GM19238 (cell line): ENCODE measurements at regions not wholly inside any gene's neighbourhood (a gene's known extent, or its start where the extent isn't known, plus 50 kb on each side); places are given as distances from the start of the nearest gene placed in this dataset.

Experiments used
- DNase-seq: peaks from one replicate; pipeline ENCODE4 v3.0.0; 2011; ENCODE audit warnings: low spot score; ENCODE audit not compliant: insufficient read length

DNA sequence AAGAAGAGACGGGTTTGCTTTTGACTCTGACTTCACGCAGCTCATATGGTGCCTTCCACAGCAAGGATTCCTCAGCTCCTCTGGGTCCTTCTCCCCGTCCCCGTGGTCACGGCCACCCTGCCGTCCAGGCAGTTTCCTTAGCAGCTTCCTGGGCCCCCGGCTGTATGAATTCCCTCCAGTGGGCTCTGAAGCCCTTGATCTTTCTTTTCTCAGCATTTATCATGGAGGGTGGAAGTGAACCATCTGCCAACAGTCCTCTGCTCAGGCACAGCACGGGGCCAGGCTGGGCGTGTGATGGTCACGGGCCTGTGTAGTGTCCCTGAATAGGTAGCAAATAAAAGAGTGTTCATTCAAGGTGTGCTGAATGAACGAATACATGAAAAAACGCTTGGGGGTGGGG is 782.4 kb downstream of the BRD1 start:
- DNase-seq, result no peak

- DNase-seq, result no peak
Measured at GRCh38 chr22:49044776-49045175, 782.9 kb downstream of the BRD1 start.

DNA sequence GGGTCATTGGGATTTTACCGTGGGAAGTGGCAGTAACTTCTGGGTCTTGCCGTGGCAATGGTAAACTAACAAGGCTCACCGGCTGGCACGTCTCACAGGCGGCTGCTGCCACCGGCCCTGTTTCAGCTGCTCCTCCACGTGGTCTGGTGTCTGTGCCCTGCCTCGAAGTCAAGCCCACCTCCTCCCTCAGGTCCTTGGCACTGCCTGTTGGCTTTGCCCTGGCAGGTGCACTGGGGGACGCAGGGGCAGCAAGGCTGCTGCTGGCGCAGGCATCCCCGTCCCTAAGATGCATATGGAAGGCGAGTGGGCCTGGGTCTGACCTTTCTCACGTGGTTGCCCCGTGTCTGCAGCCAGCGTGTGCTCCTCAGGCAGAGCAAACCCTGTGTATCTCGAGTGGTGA is 783.6 kb downstream of the BRD1 start:
- no peak for DNase-seq

DNA sequence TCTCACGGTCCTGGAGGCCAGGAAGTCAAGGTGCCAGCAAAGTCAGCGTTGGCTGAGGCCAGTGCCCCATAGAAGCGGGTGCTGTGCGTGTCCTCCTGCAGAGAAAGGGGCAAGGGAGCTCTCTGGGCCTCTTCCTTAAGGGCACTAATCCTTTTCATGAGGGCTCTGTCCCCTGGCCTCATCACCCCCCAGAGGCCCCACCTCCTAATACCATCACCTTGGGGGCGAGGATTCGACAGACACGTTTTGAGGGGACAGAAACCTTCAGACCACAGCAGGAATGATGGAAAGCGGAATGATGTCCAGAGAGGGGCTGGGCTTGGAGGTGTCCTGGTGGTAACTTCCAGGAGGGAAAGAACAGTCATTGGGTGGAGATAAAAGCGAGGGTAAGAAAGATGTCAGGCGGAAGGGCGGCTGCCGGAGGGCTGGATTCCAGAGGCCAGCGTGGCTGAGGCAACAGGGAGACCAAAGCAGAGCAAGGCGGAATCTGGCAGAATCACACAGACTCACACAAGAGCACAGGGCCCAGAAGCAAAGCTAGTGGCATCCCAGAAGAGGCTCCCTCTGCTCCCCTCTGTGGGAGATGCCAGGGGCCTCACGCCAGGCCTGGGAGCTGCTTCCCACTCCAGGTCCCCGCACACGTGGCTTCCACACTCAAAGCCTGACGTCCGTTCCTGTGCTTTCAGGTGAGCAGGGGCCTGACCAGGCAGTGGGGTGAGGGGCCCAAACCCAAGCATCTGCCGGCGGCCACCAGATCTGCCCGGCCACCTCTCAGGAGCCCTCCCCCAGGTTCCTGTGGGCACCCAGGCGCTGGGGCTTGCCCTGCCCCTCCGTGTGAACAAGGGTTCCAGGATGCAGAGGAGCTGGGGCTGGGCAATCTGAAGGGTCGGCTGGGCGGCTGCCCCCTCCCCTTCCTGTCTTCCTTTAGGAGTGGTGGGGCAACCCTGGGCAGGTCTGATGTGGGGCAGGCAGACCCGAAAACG is 784.5 kb downstream of the BRD1 start:
- no peak for DNase-seq

GRCh38 chr22:49042066-49042465 is 785.6 kb downstream of the BRD1 start:
- no peak for DNase-seq

DNA sequence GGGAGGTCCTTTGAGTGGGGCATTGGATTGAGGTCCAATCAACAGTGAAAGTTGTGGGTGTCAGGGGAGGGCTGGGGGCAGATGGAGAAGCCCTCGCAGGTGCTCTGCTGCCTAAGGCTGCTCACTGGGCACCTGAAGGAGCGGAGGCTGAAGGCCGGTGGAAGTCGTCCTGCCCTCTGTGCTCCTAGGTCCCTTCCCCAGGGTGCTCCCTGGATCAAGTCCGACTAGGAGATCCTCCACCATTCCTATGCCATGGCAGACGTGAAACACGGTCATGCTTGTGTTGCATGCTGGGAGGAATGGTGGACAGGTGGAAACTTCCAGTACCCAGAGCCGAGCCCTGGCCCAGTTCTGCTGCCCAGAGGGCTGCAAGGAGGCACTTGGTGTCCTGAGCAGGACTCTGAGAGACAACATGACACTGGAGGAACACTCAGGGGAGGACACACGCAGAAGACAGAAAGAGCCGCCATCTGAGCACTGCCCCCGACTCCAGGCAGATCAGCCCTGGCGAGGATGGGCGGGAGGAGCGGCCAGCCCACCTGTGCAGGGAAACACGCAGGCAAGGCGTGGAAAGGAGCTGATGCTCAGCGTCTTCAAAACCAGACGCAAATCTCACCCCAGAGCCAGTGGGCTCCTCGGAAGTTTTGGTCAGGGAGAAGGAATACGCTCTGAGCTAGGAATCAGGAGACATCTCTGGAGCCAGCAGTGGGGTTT is 786.8 kb downstream of the BRD1 start:
- DNase-seq, result no peak

DNA sequence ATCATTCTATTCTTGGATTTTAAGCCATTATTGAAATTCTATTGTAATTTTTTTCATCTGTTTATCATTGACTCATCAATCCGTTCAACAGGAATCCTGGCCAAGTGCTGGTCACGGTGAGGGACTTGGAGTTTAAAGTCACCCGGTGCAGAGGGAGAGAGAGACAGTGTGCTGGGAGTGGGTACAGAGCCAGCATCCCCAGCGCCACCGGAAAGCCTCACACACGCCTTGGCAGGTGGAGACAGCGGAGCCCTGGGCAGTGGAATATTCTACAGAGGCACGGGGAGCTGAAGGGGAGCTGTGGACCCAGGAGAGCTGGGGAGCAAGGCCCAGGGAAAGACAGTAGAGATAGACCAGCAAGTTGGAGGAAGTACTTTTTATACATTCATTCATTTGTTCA is 787.6 kb downstream of the BRD1 start:
- DNase-seq, result no peak

- DNase-seq, result no peak
Measured at GRCh38 chr22:49039625-49040024, 788.0 kb downstream of the BRD1 start.

DNA sequence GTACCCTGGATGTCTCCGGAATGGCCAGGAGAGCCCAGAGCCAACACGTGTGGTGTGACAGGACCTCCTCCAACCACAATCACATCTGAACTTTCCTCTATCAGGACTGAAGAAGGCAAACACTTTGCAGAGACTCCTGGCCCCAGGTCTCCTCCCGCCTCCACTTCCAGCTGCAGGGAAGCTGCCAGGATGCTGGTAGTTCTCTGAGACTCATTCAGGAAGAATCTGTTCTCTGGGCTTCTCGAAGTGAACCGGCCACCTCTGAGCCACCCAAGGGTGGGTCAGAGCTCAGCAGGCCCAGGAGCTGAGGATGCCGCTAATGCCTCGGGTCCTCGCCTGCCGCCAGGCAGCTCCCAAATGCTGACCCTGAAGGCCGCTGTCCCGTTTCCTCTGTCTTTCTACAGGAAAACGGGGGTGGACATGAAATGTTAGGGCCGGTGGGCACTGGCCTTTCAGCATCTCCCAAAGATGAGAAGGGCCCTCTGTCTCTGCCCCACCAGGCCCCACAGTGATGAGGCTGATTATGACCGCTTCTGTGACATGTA is 789.9 kb downstream of the BRD1 start:
- no peak for DNase-seq

- DNase-seq, result no peak
Measured at GRCh38 chr22:49036513-49036912, 791.2 kb downstream of the BRD1 start.

GRCh38 chr22:49035818-49036457 is 791.7 kb downstream of the BRD1 start:
- no peak for DNase-seq

DNA sequence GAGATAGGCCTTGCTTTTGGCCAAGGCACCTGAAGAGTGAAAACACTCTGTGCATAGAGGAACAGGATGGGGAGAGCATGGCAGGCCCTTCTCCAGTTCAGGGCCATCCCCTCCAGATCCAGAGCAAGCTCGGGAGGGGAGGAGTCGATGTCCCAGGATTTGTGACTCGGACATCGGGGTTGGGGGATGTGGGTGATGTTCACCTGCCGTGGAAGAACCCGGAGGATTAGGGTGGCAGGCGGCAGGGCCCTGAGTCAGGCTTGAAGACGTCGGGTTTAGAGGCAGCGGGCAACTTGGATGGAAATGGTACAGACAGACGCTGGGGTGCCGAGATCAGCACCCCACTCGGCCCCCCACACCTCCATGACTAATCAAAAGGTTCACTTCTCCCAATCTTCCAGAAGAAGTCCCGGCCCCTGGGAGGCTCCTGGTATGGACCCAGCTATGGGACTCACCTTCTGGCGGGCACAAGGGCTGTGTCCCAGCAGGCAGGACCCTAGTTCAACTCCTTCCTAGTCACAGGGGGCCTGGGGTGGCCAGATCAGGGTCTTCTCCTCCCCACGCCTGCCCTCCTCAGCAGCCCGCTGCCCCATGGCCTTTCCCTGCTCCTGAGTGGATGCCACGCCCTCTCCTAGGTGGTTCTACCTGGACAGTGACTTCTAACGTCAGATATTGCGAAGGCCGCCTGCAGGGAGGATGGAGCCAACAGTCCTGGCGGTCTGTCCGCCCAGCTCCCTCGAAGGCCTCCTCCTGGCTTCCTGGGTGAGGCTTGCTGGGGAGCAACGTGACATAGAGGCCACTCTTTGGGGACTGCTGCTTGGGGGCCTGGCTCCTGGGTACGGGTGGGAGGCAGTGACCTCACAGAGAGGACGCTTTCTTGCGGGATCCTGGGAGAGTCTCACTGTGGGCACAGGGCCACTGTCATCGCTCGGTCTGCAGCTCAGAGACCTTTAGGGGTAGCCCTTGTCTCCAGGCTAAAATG is 792.5 kb downstream of the BRD1 start:
- DNase-seq, result no peak

GRCh38 chr22:49033616-49034015 is 794.1 kb downstream of the BRD1 start:
- DNase-seq, result no peak

GRCh38 chr22:49032821-49033220 is 794.9 kb downstream of the BRD1 start:
- DNase-seq, result no peak

- no peak for DNase-seq
Measured at GRCh38 chr22:49031746-49032330, 795.8 kb downstream of the BRD1 start.

GRCh38 chr22:49028111-49028510 is 799.6 kb downstream of the BRD1 start:
- DNase-seq, result no peak

DNA sequence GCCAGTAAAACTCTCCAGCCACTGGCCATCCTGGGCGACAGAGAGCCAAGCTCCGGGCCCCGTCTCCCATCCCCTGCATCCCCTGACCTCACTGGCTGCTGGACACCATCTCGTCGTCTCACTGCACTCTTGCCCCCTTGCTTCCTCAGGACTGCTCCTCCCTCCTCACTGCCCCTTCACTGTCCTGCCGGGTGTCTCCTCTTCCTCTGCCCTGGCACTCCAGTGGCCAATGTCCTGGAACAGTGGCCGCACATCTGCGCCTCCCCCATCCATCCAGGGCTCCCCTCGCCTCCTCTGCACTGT is 800.4 kb downstream of the BRD1 start:
- no peak for DNase-seq

DNA sequence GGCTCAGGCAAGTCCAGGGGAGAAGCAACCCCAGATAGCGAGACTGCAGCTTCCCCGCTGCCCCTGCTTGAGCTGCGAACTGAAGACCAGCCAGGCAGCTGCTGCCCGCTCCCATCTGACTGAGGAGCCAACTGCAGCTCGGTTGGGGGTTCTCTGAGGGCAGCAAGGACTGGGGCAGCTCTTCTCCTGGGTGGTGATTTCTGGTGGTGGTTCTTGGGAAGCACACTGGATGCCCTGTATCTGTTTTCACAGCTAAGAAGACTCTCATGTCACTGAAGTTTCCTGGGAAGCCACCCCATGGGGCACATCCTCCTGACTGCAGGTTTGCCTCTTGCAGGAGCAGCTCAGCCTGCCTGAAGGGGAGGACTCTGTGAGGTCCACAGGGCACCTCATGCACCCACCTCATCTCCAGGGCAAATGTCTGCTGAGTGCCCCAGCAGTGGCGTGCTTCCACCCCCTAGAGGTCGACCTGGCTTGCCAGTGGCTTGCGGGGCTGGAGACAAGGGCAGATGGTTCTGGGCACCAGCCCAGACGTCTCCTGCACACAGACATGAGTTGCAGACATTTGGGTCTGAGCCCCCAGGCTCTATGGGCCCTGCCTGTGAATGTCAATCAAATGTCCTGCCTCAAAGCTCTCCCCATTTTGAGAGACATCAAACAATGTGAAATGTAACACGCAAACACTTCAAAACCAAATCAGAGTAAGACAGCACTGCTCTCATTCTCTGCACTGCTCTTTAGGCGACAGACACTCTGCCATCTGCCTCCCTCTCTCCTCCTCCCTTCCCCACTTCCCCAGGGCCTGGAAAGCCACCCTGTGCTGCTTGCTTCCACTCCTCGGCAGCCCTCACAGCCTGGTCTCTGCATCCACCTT is 800.9 kb downstream of the BRD1 start:
- DNase-seq, result no peak

GRCh38 chr22:49025791-49026493 is 801.7 kb downstream of the BRD1 start:
- DNase-seq, result no peak
